Kidney glomerular epithelial cell (primary cell): ENCODE measurements at regions not wholly inside any gene's neighbourhood (a gene's known extent, or its start where the extent isn't known, plus 50 kb on each side); places are given as distances from the start of the nearest gene placed in this dataset.
"Not testable (repeated sequence)": the region's sequence is repeated elsewhere in the genome, so short reads cannot be mapped to it uniquely, and the experiment has no call there.

Source experiments
- DNase-seq: peaks from one replicate; lab custom pipeline; 2025; lab: John Stamatoyannopoulos, UW

DNA sequence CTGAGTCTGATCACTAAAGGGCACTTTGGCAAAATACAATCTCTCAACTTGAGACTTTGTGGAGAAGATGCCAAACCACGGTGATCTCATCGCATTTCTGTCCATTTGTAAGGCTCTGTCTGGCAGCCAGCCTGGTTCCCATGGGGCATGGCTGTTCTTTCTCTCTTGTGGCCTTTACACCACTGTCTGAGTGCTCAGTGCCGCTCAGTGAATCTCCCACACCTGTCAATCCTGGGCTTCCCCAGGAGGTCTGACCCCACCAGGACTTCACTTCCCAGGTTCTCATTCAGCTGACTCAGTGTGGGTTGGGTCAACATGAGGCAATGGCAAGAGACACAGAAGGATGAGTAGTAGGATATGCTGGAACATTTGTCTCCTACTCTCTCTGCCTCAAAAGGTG, 96.8 kb upstream of the TRIB2 start:
- peak; percentile 90 for DNase-seq

GRCh38 chr2:12620759-12621158, 96.0 kb upstream of the TRIB2 start:
- no peak for DNase-seq

DNA sequence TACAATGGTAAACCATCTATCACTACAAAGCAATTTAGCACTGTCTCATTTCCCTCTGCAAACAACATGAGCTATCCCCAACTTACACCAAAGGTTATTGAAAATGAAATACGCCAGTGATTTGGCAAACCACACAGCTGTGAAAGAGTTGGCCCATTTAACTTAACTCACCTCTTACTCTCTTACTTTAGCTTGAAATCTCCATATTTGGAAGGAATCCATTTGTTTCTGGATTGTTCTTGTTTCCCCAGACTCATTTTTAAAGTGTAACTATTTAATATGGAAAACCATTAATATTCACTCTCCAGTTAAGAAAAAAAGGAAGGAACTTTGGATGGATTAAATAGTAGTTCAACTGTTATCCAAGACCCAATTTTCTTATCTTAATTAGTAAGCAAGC, 93.7 kb upstream of the TRIB2 start:
- no peak for DNase-seq

GRCh38 chr2:12624384-12624783, 92.4 kb upstream of the TRIB2 start:
- DNase-seq: no peak

DNA sequence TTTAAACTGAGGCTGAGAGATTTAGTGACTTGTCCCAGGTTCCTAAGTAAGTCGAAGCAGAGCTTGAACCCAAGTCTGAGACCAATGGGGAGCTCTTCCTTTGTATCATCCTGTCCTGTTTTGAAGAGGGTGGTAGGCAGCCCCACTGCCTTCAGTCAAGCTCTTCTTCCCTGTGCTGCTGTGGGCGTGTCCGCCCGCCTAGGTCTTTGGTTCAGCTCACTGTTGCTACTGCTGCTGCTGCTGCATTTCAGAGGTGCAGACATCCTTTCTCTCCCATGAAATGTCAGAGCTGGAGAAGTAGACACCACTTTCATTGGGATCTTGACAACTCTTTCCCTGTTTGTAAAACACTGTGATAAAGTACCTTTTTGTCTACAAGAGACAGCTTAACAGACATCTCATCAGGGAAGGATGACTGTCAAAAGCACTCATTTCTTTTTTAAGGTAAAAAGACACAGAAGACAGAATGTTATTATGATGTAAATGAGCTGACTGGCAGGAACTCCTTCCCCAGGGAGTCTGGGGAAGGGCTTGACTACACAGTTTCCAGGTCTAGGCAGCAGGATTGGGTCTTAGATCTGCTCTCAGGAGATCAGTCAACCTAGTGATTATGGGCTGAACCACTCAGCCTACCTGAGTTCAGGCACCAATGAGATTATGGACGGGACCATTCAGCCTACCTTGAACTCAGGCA, 91.7 kb upstream of the TRIB2 start:
- no peak for DNase-seq

DNA sequence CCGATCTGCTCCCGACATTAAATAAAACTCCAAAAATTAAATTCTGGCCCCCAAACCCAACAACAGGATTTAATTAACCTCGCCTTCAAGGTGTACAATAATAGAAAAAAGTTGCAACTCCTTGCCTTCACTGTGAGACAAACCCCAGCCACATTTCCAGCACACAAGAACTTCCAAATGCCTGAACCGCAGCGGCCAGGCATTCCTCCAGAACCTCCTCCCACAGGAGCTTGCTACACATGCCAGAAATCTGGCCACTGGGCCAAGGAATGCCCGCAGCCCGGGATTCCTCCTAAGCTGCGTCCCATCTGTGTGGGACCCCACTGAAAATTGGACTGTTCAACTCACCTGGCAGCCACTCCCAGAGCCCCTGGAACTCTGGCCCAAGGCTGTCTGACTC, 88.2 kb upstream of the TRIB2 start:
- DNase-seq: not testable (repeated sequence)

GRCh38 chr2:12636837-12637581, 79.7 kb upstream of the TRIB2 start:
- DNase-seq: no peak

DNA sequence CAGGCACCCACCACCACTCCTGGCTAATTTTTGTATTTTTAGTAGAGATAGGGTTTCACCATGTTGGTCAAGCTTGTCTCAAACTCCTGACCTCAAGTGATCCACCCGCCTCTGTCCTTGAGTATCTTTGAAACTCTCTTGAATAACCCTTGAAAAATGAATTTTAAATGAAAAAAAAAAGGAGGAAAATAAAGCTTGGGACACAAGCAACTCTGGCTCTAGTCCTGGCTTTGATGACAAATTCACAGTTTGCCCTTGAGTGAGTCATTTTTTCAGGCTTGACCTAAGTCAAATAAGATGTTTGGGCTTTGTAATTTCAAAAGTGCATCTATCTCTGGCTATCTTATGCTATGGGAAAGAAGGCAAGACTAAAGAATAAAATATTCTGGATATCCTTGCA, 79.0 kb upstream of the TRIB2 start:
- no peak for DNase-seq

GRCh38 chr2:12641441-12641840, 75.3 kb upstream of the TRIB2 start:
- no peak for DNase-seq

- no peak for DNase-seq
These were observed 74.4 kb upstream of the TRIB2 start for GRCh38 chr2:12642332-12642731.

DNA sequence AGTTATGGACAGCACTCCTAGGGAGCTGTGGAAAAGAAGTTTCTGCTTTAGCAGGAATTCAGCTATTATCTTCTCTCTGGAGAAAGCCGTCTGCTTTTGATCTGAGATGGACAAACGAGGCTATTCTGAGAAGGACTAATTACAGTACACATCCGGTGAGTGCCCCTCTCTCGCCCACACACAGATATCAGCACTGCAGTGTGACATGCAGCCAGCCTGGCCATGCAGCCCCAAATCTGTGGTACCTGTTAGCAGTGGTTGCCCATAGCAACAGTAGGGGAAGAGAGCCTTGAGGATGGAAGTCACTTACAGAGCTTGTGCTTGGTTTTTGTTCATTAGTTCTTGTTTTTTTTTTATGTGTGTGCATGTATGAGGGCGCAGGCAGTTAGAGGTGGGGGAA, 73.9 kb upstream of the TRIB2 start:
- DNase-seq: no peak

- DNase-seq: no peak
These were observed 66.9 kb upstream of the TRIB2 start for GRCh38 chr2:12649602-12650400.

GRCh38 chr2:12651641-12652040, 65.1 kb upstream of the TRIB2 start:
- no peak for DNase-seq

DNA sequence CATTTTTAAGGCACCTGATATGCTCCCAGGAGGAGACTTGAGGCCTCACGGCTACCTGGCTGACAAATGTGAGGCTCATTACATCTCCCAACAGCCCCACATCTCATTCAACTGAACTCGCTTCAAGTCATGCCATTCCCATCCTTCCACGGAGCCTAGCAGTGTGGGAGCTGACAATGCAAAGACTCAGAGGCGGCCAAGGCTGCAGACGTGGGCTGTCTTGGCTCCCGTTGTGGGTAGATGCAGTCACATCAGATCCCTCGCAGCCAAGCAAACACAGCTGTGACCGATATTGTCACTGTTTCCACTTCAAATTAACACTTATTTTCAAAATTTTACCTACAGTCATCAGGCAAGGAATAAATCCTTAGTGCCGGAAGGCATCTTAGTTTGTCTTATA, 64.0 kb upstream of the TRIB2 start:
- no peak for DNase-seq

DNA sequence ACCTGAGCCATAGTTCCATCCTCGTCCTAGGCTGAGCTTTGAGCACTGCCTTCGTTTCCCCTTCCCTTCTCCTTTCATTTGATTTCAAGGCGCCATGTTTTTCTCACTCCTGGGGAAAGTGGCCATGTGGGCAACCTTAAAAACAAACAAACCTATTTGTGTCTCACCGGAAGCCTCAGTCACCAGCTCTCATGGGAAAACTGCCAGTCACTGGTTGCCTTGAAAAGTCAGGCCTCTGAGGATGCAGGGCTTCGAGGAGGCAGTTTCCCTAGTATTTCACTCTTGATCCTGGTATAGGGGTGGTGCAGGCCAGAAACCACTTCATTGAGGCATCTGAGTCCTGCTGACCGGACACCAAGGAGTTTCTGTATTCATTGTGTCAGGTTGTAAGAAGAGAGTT, 59.2 kb upstream of the TRIB2 start:
- no peak for DNase-seq

GRCh38 chr2:12658310-12658945, 58.3 kb upstream of the TRIB2 start:
- DNase-seq: no peak

- DNase-seq: no peak
These were observed 55.2 kb upstream of the TRIB2 start for GRCh38 chr2:12661489-12661888.

DNA sequence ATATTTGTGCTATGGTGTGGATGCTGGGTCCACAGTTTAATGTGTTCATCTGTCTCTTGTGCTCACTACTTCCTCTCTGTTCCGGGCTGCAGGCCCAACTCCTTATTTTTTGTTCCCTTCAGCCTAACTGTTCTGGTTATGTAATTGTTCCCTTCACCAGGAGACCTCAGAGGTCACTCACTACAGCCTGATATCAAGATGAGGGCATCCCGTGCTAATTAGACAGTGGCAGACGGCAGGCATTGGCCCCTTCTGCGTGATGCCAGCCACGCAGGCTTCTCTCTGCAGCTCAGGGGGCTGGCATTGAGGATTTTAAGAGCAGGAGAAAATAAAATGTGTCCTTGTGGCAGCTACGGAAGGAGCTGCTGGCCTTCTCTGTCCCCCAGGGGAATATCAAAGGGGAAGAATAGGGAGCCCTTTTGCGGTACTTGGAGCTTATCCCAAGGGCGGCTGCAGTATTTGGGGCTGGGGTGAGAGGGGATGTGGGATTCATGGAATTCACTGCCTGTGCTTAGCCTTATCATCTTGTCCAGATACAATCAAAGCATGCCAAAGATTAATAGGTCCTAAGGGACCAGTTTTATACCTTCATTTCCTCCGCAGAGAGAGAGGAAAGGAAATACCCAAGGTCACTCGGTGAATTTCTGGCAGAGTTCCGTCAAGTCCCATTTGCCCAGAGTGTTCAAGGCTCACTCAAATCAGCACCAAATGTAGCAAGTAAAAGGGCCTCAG, 53.3 kb upstream of the TRIB2 start:
- DNase-seq: no peak

GRCh38 chr2:12665334-12665733, 51.4 kb upstream of the TRIB2 start:
- DNase-seq: no peak

DNA sequence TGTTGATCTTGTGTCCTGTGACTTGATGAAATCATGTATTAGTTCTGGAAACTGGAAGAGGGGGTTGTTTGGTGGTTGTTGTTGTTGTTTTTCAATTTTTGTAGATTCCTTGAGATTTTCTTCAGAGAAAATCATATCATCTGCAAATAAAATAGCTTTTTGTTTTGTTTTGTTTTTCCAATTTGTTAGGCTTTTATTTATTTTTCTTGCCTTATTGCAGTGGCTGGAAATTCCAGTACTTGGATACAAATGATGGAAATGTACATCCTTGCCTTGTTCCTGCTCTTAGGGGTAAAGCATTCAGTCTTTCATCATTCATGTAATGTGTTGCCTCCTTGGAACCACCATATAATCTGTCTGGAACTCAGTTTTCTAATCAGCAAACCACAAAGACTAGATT, 50.3 kb upstream of the TRIB2 start:
- DNase-seq: no peak
